ENCODE measurements at regions not wholly inside any gene's neighbourhood (a gene's known extent, or its start where the extent isn't known, plus 50 kb on each side); places are given as distances from the start of the nearest gene placed in this dataset.

GRCh38 chr5:2895196-2895595 is 143.7 kb upstream of the IRX2 start:
- TF ChIP-seq CTCF (IDR thresholded peaks at IDR 0.05), result no peak
- TF ChIP-seq POLR2A (IDR thresholded peaks at IDR 0.05), result no peak
- no peak for TF ChIP-seq POLR2AphosphoS5 (IDR thresholded peaks at IDR 0.05)

All from breast epithelium (tissue), 3 donors.